PC-9 (cell line): ENCODE measurements at regions not wholly inside any gene's neighbourhood (a gene's known extent, or its start where the extent isn't known, plus 50 kb on each side); places are given as distances from the start of the nearest gene placed in this dataset.

ENCODE experiments used
- EZH2 ChIP-seq: fragments of 200-600 bp; sonication (generic); IDR thresholded peaks from 2 replicates; pipeline ENCODE4 v1.8.0; 2017; ENCODE audit warnings: antibody characterized with exemption, low read depth
- TF ChIP-seq, protein P1 (sequence below): fragments of 200-600 bp; sonication (generic); conservative IDR thresholded peaks from 2 replicates; pipeline ENCODE4 v1.6.1; 2017; ENCODE audit warnings: mixed run types, antibody characterized with exemption, mild to moderate bottlenecking, moderate library complexity

- TF ChIP-seq, protein P1, sequence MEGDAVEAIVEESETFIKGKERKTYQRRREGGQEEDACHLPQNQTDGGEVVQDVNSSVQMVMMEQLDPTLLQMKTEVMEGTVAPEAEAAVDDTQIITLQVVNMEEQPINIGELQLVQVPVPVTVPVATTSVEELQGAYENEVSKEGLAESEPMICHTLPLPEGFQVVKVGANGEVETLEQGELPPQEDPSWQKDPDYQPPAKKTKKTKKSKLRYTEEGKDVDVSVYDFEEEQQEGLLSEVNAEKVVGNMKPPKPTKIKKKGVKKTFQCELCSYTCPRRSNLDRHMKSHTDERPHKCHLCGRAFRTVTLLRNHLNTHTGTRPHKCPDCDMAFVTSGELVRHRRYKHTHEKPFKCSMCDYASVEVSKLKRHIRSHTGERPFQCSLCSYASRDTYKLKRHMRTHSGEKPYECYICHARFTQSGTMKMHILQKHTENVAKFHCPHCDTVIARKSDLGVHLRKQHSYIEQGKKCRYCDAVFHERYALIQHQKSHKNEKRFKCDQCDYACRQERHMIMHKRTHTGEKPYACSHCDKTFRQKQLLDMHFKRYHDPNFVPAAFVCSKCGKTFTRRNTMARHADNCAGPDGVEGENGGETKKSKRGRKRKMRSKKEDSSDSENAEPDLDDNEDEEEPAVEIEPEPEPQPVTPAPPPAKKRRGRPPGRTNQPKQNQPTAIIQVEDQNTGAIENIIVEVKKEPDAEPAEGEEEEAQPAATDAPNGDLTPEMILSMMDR, result no peak
- no peak for TF ChIP-seq EZH2
These were observed 66.7 kb upstream of the FNDC3A start for GRCh38 chr13:48909056-48909389.
